A673 (cell line): ENCODE measurements at regions not wholly inside any gene's neighbourhood (a gene's known extent, or its start where the extent isn't known, plus 50 kb on each side); places are given as distances from the start of the nearest gene placed in this dataset.

ENCODE experiments used
- BruUV-seq: library from RNA; stranded (reverse); fragments of 400-500 nt; replicated peaks from 2 replicates; lab custom pipeline; 2021; lab: Mats Ljungman, UMichigan
- CTCF ChIA-PET: fragments of 300-600 bp; sonication (Branson Sonifier 250); formaldehyde crosslinking; loops from one replicate; lab custom pipeline; 2022; ENCODE audit warnings: antibody characterized with exemption; lab: Charles Lee
- POLR2A ChIA-PET: fragments of 300-600 bp; sonication (Branson Sonifier 250); formaldehyde crosslinking; loops from one replicate; lab custom pipeline; 2022; ENCODE audit warnings: antibody characterized with exemption; ENCODE audit not compliant: low non-redundant PET; lab: Charles Lee
- DNase-seq: peaks from one replicate; pipeline ENCODE4 v3.0.0-alpha.2; 2015; ENCODE audit warnings: low spot score
- H3K27ac ChIP-seq: fragments of 200-600 bp; sonication (generic); 2 replicates; pipeline ENCODE4 v1.5.1; 2016; ENCODE audit warnings: mixed run types, low read depth, mild to moderate bottlenecking, mixed read lengths, antibody characterized with exemption, low read length; ENCODE audit not compliant: poor library complexity, severe bottlenecking
- H3K27me3 ChIP-seq: fragments of 200-600 bp; sonication (generic); replicated peaks from 2 replicates; pipeline ENCODE4 v1.6.1; 2017; ENCODE audit warnings: mixed run types, low read depth, mild to moderate bottlenecking, mixed read lengths, antibody characterized with exemption, low read length; ENCODE audit not compliant: insufficient read depth, poor library complexity
- H3K36me3 ChIP-seq: fragments of 200-600 bp; sonication (generic); 2 replicates; pipeline ENCODE4 v1.6.1; 2016; ENCODE audit warnings: mixed run types, mild to moderate bottlenecking, mixed read lengths, antibody characterized with exemption, low read length; ENCODE audit not compliant: insufficient read depth, poor library complexity, severe bottlenecking
- H3K4me1 ChIP-seq: fragments of 200-600 bp; sonication (generic); 2 replicates; pipeline ENCODE4 v1.6.1; 2017; ENCODE audit warnings: mixed run types, mild to moderate bottlenecking, mixed read lengths, antibody characterized with exemption, low read length; ENCODE audit not compliant: insufficient read depth, poor library complexity, severe bottlenecking
- H3K4me3 ChIP-seq: fragments of 200-600 bp; sonication (generic); 2 replicates; pipeline ENCODE4 v1.5.1; 2016; ENCODE audit warnings: low read depth, mixed run types, mild to moderate bottlenecking, mixed read lengths, low read length; ENCODE audit not compliant: poor library complexity, severe bottlenecking
- H3K9me3 ChIP-seq: fragments of 200-600 bp; sonication (generic); 2 replicates; pipeline ENCODE4 v1.6.1; 2016; ENCODE audit warnings: mixed run types, low read depth, mild to moderate bottlenecking, mixed read lengths, antibody characterized with exemption, low read length; ENCODE audit not compliant: poor library complexity, severe bottlenecking
- EZH2 ChIP-seq: fragments of 200-600 bp; sonication (generic); IDR thresholded peaks from 2 replicates; pipeline ENCODE4 v1.6.1; 2017; ENCODE audit warnings: borderline replicate concordance, low read depth, mild to moderate bottlenecking, mixed read lengths, antibody characterized with exemption, low read length; ENCODE audit not compliant: poor library complexity, severe bottlenecking
- intact Hi-C: fragments of 100-400 bp; cut with micrococcal nuclease; formaldehyde crosslinking; loops from one replicate; pipeline ENCODE4 v1.10.0; 2022; ENCODE audit not compliant: unreplicated experiment
- TF ChIP-seq, protein P1 (sequence below): fragments of 300-800, 200-600 bp; sonication (generic); conservative IDR thresholded peaks from 2 replicates; pipeline ENCODE4 v1.5.1; 2017; ENCODE audit warnings: low read depth, mild to moderate bottlenecking, antibody characterized with exemption, low read length, moderate library complexity, mixed read lengths

GRCh38 chr14:97846156-97846555 is 1049.0 kb downstream of the VRK1 start:
- DNase-seq = no peak
- ChIA-PET POLR2A (no interaction called here), CTCF (no interaction called here)
- Histone ChIP-seq H3K4me3 (no peak overlapping the region), H3K4me1 (no peaks in the 10 kb centered on the region), H3K27ac (no peak overlapping the region), H3K27me3 (no peaks in the 10 kb centered on the region), H3K36me3 (no peaks in the 10 kb centered on the region), H3K9me3 (no peaks in the 10 kb centered on the region)
- no TSS peak for BruUV-seq
- intact Hi-C loops = no loop called here
- TF ChIP-seq, protein P1, sequence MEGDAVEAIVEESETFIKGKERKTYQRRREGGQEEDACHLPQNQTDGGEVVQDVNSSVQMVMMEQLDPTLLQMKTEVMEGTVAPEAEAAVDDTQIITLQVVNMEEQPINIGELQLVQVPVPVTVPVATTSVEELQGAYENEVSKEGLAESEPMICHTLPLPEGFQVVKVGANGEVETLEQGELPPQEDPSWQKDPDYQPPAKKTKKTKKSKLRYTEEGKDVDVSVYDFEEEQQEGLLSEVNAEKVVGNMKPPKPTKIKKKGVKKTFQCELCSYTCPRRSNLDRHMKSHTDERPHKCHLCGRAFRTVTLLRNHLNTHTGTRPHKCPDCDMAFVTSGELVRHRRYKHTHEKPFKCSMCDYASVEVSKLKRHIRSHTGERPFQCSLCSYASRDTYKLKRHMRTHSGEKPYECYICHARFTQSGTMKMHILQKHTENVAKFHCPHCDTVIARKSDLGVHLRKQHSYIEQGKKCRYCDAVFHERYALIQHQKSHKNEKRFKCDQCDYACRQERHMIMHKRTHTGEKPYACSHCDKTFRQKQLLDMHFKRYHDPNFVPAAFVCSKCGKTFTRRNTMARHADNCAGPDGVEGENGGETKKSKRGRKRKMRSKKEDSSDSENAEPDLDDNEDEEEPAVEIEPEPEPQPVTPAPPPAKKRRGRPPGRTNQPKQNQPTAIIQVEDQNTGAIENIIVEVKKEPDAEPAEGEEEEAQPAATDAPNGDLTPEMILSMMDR = no peak
- no peak for TF ChIP-seq EZH2

- CTCF ChIA-PET = no interaction called here
- H3K9me3 ChIP-seq = no peaks in the 10 kb centered on the region
- no peak for DNase-seq
- no peak overlapping the region for H3K4me3 ChIP-seq
- TF ChIP-seq EZH2 = no peak
- TF ChIP-seq, protein P1 = no peak
- no peaks in the 10 kb centered on the region for H3K4me1 ChIP-seq
- H3K36me3 ChIP-seq = no peaks in the 10 kb centered on the region
- BruUV-seq = no TSS peak
- H3K27ac ChIP-seq = no peak overlapping the region
- POLR2A ChIA-PET = no interaction called here
- no peaks in the 10 kb centered on the region for H3K27me3 ChIP-seq
- intact Hi-C loops = no loop called here
Observed at GRCh38 chr14:97848317-97848980, 1051.3 kb downstream of the VRK1 start.

DNA sequence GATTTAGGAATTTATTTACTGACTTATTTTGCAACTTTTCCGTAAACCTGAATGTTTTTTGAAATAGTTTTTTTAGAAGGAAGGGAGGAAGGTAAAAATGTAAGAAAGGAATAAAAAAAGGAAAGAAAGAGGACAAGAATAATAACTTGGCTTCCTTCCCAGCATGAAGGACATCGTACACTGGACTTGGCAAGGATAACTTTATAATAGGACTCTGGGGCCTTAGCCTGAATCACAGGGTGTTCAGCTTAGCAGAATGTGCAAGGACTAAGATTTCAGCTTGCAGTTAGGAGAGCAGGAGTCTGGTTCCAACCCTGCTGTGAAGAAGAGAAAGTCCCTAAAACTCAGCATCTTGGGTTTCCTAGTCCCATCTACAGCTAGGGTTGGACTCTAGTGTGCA is 1053.3 kb downstream of the VRK1 start:
- H3K4me3 ChIP-seq = no peak overlapping the region
- no peaks in the 10 kb centered on the region for H3K27me3 ChIP-seq
- no peaks in the 10 kb centered on the region for H3K9me3 ChIP-seq
- no peak overlapping the region for H3K27ac ChIP-seq
- POLR2A ChIA-PET = no interaction called here
- intact Hi-C loops = no loop called here
- H3K36me3 ChIP-seq = no peaks in the 10 kb centered on the region
- BruUV-seq = no TSS peak
- no peak for TF ChIP-seq EZH2
- TF ChIP-seq, protein P1 = no peak
- CTCF ChIA-PET = no interaction called here
- no peak for DNase-seq
- no peaks in the 10 kb centered on the region for H3K4me1 ChIP-seq
